NCI-H510A (cell line): ENCODE measurements at regions not wholly inside any gene's neighbourhood (a gene's known extent, or its start where the extent isn't known, plus 50 kb on each side); places are given as distances from the start of the nearest gene placed in this dataset.
"Not testable (repeated sequence)": the region's sequence is repeated elsewhere in the genome, so short reads cannot be mapped to it uniquely, and the experiment has no call there.

ENCODE experiments used
- DNase-seq: peaks from one replicate; lab custom pipeline; 2025; lab: John Stamatoyannopoulos, UW

GRCh38 chr16:88227722-88228482 is 154.9 kb upstream of the ZNF469 start:
- DNase-seq, result not testable (repeated sequence)

GRCh38 chr16:88228751-88229150 is 154.0 kb upstream of the ZNF469 start:
- DNase-seq, result not testable (repeated sequence)

DNA sequence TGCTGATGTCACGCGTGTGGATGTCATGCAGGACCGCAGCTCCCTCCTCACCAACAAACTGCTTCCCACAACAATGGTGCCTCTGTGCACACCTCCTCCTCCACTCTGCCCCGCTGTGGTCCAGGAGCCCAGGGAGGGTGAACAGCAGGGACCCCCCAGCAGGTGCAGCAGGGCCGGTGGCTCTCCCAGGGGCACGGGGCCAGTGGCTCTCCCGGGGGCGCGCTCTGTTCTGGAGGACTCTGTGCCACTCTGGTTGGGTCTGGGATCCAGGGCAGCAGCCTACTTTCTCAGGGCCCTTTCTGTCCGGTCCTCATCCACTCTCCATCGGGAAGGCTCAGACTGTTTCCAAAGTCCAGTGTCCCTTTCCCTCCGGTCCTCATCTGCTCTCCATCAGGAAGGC is 153.0 kb upstream of the ZNF469 start:
- DNase-seq, result not testable (repeated sequence)

DNA sequence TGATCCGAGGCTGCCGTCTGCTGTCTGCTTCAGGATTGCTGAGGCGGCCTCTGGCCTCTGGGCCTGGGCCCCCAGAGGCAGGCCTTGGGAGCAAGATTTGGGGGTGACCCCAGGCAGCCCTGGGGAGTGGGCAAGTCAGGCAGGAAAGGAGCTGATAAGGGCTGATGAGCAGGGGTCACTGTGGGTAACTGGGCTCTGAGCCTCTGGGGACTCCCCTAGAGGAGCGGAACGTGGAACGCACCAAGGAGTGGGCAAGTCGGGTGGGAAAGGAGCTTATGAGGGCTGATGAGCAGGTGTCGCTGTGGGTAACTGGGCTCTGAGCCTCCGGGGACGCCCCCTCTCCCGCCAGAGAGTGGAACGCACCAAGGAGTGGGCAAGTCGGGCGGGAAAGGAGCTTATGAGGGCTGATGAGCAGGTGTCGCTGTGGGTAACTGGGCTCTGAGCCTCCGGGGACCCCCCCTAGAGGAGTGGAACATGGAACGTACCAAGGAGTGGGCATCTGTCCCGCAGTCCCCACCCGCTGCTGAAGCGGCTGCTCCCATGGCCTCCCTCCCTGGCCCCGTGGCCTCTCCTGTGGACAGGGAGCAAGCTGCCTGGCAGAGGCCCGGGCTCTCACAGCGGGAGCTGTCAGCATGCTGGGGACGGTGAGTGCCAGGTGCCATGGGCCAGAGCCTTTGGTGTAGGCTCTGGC is 152.3 kb upstream of the ZNF469 start:
- not testable (repeated sequence) for DNase-seq

DNA sequence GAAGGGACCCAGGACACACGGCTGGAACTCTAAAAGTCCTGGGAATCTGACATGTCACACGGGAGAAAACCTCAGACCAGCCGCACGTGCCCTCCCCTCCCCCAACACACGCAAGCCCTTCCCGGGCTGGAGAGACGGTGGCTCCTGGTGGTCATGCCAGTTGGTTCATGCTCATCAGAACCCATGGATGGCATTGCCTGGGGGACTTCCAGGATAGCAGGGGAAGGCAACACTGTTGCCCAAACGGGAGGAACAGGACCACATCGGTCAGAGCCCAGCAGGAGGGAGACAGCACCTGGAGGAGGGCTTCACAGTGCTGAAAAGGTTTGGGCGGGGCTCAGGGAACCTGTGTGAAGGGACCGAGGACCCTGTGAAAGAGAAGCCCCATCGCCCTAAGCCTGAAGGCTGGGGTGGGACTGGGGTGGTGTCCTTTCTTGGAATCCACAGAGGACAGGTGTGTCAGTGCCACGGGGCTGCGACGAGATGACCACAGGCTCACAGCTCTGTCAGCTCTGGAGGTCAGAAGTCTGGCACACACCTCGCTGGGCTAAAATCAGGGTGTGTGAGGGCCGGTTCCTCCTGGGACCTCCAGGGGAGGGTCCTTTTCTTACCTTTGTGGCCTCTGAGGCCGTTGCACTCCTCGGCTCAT is 151.7 kb upstream of the ZNF469 start:
- DNase-seq, result not testable (repeated sequence)

DNA sequence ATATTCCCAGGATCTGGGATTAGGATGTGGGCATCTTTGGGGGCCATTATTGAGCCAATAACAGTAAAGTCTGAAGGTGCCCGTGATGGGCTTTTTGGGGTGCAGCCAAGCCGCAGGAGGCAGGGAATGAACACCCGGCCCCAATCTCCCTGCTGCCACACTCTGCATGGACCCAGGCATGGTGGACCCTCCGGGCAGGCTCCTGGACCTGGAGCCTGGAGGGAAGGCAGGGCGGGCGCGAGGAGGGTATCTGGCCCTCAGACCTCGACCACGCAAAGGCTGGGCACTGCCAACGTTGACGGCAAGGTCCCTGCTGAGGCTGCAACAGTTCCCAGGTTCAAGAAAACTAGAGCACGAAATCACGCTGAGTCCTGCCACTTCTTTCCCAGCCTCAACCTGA is 150.9 kb upstream of the ZNF469 start:
- not testable (repeated sequence) for DNase-seq

DNA sequence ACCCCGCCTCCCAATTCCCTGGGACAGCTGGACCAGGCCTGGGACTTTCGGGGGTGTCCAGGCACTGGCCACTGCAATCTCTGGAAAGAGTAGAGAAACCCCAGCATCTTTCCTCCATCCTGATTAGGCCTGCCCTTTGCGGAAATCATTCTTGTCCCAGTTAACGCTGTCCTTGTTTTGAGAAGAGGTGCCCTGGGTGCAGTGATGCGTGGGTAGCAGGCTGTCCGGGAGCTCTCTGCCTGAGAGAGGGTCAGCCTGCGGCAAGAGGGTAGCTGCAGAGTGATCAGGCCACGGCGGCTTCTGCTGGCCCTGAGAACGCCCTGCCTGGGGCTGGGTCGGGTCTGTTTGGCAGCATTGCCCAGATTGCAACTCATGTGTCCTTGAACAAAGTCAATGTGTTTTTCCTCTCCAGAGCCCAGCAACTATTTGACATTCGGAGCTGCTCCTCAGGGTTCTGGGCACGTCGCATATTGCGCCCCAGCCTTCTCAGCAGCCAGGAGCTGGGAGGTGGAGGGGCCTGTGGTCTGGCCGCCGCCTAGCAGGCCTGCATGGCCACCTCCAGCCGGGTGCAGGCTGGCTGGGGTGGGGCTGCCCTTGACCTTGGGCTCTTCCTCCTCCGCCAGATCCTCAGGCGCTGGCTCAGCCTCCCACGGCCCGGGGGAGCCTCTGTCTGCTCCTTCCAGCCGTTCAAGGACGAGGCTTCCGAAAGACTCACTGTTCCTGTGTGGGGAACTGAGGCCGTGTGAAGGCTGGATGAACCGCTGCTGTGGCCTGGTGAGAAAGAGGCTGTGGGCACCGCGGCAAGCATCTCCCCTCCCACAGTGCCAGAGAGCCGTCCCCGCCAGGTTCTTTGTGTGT is 150.1 kb upstream of the ZNF469 start:
- DNase-seq, result not testable (repeated sequence)

GRCh38 chr16:88233621-88234420 is 148.9 kb upstream of the ZNF469 start:
- DNase-seq, result not testable (repeated sequence)

- DNase-seq, result not testable (repeated sequence)
Measured at GRCh38 chr16:88234421-88235271, 148.1 kb upstream of the ZNF469 start.

DNA sequence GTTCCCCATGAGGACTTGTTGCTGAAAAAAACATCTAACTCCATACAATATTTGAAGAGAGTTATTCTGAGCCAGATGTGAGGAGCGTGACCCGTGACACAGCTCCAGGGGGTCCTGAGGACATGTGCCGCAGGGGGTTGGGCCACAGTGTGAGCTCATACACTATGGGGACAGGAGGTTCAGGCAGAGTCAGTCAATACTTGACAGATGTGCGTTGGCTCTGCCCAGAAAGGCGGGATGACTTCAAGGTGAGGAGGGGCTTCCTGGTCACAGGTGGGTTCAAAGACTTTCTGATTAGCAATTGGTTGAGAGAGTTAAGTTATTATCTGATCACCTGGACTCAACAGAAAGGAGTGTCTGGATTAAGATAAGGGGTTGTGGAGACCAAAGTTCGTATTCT is 147.1 kb upstream of the ZNF469 start:
- DNase-seq, result not testable (repeated sequence)

DNA sequence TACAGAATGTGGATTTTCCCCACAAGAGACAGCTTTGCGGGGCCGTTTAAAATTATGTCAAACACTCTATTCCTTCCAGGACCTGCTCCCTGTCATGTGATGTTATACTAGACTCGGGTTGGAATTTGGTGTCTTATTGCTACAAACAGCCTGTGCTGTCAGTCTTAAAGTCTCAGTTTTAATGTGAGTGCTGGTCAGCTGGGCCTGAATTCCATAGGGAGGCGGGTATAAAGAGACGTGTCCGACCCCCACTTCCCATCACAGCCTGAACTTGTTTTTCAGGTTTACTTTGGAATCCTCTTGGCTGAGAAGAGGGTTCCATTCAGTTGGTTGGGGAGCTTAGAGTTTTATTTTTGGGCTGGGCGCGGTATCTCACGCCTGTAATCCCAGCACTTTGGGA is 146.5 kb upstream of the ZNF469 start:
- DNase-seq, result not testable (repeated sequence)

DNA sequence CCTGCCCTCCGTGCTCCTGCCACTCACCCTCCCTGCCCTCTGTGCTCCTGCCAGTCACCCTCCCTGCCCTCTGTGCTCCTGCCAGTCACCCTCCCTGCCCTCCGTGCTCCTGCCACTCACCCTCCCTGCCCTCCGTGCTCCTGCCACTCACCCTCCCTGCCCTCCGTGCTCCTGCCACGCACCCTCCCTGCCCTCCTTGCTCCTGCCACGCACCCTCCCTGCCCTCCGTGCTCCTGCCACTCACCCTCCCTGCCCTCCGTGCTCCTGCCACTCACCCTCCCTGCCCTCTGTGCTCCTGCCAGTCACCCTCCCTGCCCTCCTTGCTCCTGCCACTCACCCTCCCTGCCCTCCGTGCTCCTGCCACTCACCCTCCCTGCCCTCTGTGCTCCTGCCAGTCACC is 145.4 kb upstream of the ZNF469 start:
- not testable (repeated sequence) for DNase-seq

GRCh38 chr16:88237761-88238415 is 144.9 kb upstream of the ZNF469 start:
- DNase-seq, result not testable (repeated sequence)

- not testable (repeated sequence) for DNase-seq
Measured at GRCh38 chr16:88238732-88239274, 144.0 kb upstream of the ZNF469 start.

- DNase-seq, result not testable (repeated sequence)
Measured at GRCh38 chr16:88240118-88240517, 142.6 kb upstream of the ZNF469 start.

DNA sequence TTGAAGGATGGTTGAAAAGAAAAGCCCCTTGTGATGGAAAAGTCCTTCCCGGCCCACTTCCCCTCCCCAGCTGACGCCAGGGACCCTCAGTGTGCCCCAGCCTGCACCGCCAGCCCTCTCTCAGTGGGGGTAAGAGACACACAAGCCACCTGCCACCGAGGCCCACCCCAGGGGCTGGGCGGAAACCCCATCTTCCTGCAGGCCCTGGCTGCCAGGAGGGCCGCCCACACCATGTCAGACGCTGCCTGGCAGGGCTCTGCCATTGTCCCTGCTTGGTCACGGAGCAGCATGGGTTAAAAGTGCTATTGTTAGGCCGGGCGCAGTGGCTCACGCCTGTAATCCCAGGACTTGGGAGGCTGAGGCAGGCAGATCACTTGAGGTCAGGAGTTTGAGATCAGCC is 142.0 kb upstream of the ZNF469 start:
- not testable (repeated sequence) for DNase-seq

GRCh38 chr16:88241404-88242311 is 141.1 kb upstream of the ZNF469 start:
- not testable (repeated sequence) for DNase-seq
